NT2/D1 (cell line): ENCODE measurements at regions not wholly inside any gene's neighbourhood (a gene's known extent, or its start where the extent isn't known, plus 50 kb on each side); places are given as distances from the start of the nearest gene placed in this dataset.

Experiments
- YY1 ChIP-seq: IDR thresholded peaks from 2 replicates; pipeline ENCODE4 v1.6.1; 2011; ENCODE audit not compliant: insufficient read length, insufficient read depth
- ZNF274 ChIP-seq: IDR thresholded peaks from 2 replicates; pipeline ENCODE4 v1.6.1; 2011; ENCODE audit warnings: mild to moderate bottlenecking, low read depth, low read length

- TF ChIP-seq YY1 (no peak), ZNF274 (no peak)
These were observed 95.5 kb downstream of the OXGR1 start for GRCh38 chr13:96898646-96899254.
